ENCODE measurements at regions not wholly inside any gene's neighbourhood (a gene's known extent, or its start where the extent isn't known, plus 50 kb on each side); places are given as distances from the start of the nearest gene placed in this dataset.

- H3K4me3 Mint-ChIP-seq: peak overlapping the region; percentile 65
- H3K27me3 Mint-ChIP-seq: no peaks in the 10 kb centered on the region
- H3K9me3 Mint-ChIP-seq: no peaks in the 10 kb centered on the region
- H3K36me3 Mint-ChIP-seq: no peaks in the 10 kb centered on the region
- H3K4me1 Mint-ChIP-seq: peaks cover 81% of the 10 kb centered on the region
- H3K27ac Mint-ChIP-seq: peak overlapping the region; percentile 96
- DNase-seq: peak; percentile 9
These were observed 60.9 kb upstream of the MED4 start for GRCh38 chr13:48155848-48156247.

- no peaks in the 10 kb centered on the region for H3K27me3 Mint-ChIP-seq
- peak overlapping the region; percentile 14 for H3K4me3 Mint-ChIP-seq
- H3K27ac Mint-ChIP-seq: peak overlapping the region; percentile 96
These were observed 59.8 kb upstream of the MED4 start for GRCh38 chr13:48154671-48155070.

GRCh38 chr13:48153186-48153585 lies 58.3 kb upstream of the MED4 start:
- H3K4me3 Mint-ChIP-seq: no peak overlapping the region
- H3K36me3 Mint-ChIP-seq: peaks cover 3% of the 10 kb centered on the region
- H3K27me3 Mint-ChIP-seq: no peaks in the 10 kb centered on the region
- peak overlapping the region; percentile 61 for H3K27ac Mint-ChIP-seq
- DNase-seq: no peak
- H3K4me1 Mint-ChIP-seq: peaks cover 73% of the 10 kb centered on the region
- peaks cover 3% of the 10 kb centered on the region for H3K9me3 Mint-ChIP-seq

More at GRCh38 chr13:48154671-48155070, 59.8 kb upstream of the MED4 start:
- Mint-ChIP-seq H3K36me3 (peaks cover 3% of the 10 kb centered on the region), H3K4me1 (peaks cover 77% of the 10 kb centered on the region), H3K9me3 (peaks cover 3% of the 10 kb centered on the region)
- DNase-seq: no peak

- H3K4me3 Mint-ChIP-seq: peak overlapping the region; percentile 3
- H3K4me1 Mint-ChIP-seq: peaks cover 71% of the 10 kb centered on the region
- H3K36me3 Mint-ChIP-seq: peaks cover 7% of the 10 kb centered on the region
- DNase-seq: no peak
- H3K27me3 Mint-ChIP-seq: no peaks in the 10 kb centered on the region
- peaks cover 3% of the 10 kb centered on the region for H3K9me3 Mint-ChIP-seq
- peak overlapping the region; percentile 70 for H3K27ac Mint-ChIP-seq
These were observed 56.7 kb upstream of the MED4 start for GRCh38 chr13:48151363-48152161.

DNA sequence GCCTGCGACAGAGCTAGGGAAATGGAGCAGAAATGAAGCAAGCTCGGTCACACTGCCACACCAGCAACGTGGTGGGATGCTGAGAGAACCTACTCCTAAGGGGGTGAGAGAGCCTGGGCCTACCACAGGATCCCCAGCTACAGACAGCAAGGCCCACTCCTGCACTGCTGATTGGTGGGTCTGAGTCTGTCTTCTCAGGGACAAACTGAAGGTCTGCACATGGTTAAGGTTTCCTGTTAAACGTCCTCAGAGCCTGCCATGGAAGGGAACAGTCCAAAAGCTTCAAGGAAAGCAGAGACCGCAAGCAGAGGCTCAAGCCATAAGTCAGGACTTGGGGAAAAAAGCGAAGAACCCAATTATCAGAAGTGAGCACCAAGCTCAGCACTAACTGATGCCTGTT lies 53.5 kb upstream of the MED4 start:
- Mint-ChIP-seq H3K27ac (peak overlapping the region; percentile 72), H3K9me3 (peaks cover 3% of the 10 kb centered on the region), H3K36me3 (peaks cover 13% of the 10 kb centered on the region), H3K27me3 (no peaks in the 10 kb centered on the region), H3K4me1 (peaks cover 62% of the 10 kb centered on the region), H3K4me3 (no peak overlapping the region)
- DNase-seq: no peak

DNA sequence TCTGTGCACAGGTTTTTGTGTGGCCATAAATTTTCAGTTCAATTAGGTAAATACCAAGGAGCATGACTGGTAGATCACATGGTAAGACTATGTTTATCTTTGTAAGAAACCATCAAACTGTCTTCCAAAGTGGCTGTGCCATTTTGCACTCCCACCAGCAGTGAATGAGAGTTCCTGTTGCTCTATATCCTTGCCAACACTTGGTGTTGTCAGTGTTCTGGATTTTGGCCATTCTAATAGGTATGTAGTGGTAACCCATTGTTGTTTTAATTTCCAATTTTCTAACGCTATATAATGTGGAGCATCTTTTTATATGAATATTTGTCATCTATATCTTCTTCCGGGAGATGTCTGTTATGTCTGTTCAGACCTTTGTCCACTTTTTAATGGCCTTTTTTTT lies 51.7 kb upstream of the MED4 start:
- no peak for DNase-seq
- no peaks in the 10 kb centered on the region for H3K27me3 Mint-ChIP-seq
- H3K9me3 Mint-ChIP-seq: peaks cover 3% of the 10 kb centered on the region
- no peak overlapping the region for H3K4me3 Mint-ChIP-seq
- peaks cover 50% of the 10 kb centered on the region for H3K4me1 Mint-ChIP-seq
- no peak overlapping the region for H3K27ac Mint-ChIP-seq
- H3K36me3 Mint-ChIP-seq: peaks cover 13% of the 10 kb centered on the region

- Mint-ChIP-seq H3K4me3 (no peak overlapping the region), H3K27ac (no peak overlapping the region), H3K9me3 (peaks cover 3% of the 10 kb centered on the region), H3K4me1 (peaks cover 45% of the 10 kb centered on the region), H3K36me3 (peaks cover 13% of the 10 kb centered on the region), H3K27me3 (no peaks in the 10 kb centered on the region)
- DNase-seq: no peak
These were observed 51.2 kb upstream of the MED4 start for GRCh38 chr13:48146122-48146521.
